GM12874 (cell line): ENCODE measurements at regions not wholly inside any gene's neighbourhood (a gene's known extent, or its start where the extent isn't known, plus 50 kb on each side); places are given as distances from the start of the nearest gene placed in this dataset.

Experiments
- CTCF ChIP-seq: IDR thresholded peaks from 2 replicates; pipeline ENCODE4 v1.5.1; 2011; ENCODE audit warnings: low read depth, mild to moderate bottlenecking, control low read depth, low read length, moderate library complexity; ENCODE audit not compliant: insufficient read depth

GRCh38 chr11:115556984-115557383, 52.8 kb upstream of the CADM1 start:
- TF ChIP-seq CTCF, result no peak

GRCh38 chr11:115555336-115556090, 51.3 kb upstream of the CADM1 start:
- TF ChIP-seq CTCF, result no peak
